ENCODE measurements at regions not wholly inside any gene's neighbourhood (a gene's known extent, or its start where the extent isn't known, plus 50 kb on each side); places are given as distances from the start of the nearest gene placed in this dataset.
"Not testable (repeated sequence)": the region's sequence is repeated elsewhere in the genome, so short reads cannot be mapped to it uniquely, and the experiment has no call there.

- DNase-seq, result not testable (repeated sequence)
Observed at GRCh38 chr2:134040626-134041172, 213.2 kb upstream of the MGAT5 start.

- DNase-seq, result no peak
Observed at GRCh38 chr2:134041877-134042276, 212.0 kb upstream of the MGAT5 start.

- not testable (repeated sequence) for DNase-seq
Observed at GRCh38 chr2:134043028-134043427, 210.8 kb upstream of the MGAT5 start.

- no peak for DNase-seq
Observed at GRCh38 chr2:134052173-134052572, 201.7 kb upstream of the MGAT5 start.

GRCh38 chr2:134056173-134056572, 197.7 kb upstream of the MGAT5 start:
- no peak for DNase-seq

GRCh38 chr2:134061066-134061465, 192.8 kb upstream of the MGAT5 start:
- DNase-seq, result not testable (repeated sequence)

GRCh38 chr2:134062235-134062634, 191.6 kb upstream of the MGAT5 start:
- DNase-seq, result not testable (repeated sequence)

GRCh38 chr2:134063916-134064315, 190.0 kb upstream of the MGAT5 start:
- not testable (repeated sequence) for DNase-seq

GRCh38 chr2:134070281-134070741, 183.6 kb upstream of the MGAT5 start:
- DNase-seq, result no peak

- no peak for DNase-seq
Observed at GRCh38 chr2:134072341-134072740, 181.5 kb upstream of the MGAT5 start.

GRCh38 chr2:134073023-134073422, 180.8 kb upstream of the MGAT5 start:
- no peak for DNase-seq

GRCh38 chr2:134074619-134075018, 179.3 kb upstream of the MGAT5 start:
- no peak for DNase-seq

GRCh38 chr2:134075204-134075603, 178.7 kb upstream of the MGAT5 start:
- DNase-seq, result no peak

GRCh38 chr2:134078354-134078753, 175.5 kb upstream of the MGAT5 start:
- no peak for DNase-seq

- DNase-seq, result no peak
Observed at GRCh38 chr2:134079373-134079772, 174.5 kb upstream of the MGAT5 start.

- DNase-seq, result peak; percentile 13
Observed at GRCh38 chr2:134080386-134081089, 173.3 kb upstream of the MGAT5 start.

GRCh38 chr2:134081238-134081938, 172.5 kb upstream of the MGAT5 start:
- DNase-seq, result no peak

- no peak for DNase-seq
Observed at GRCh38 chr2:134083548-134083947, 170.3 kb upstream of the MGAT5 start.

- DNase-seq, result no peak
Observed at GRCh38 chr2:134086594-134087219, 167.2 kb upstream of the MGAT5 start.

GRCh38 chr2:134087371-134087921, 166.4 kb upstream of the MGAT5 start:
- DNase-seq, result no peak

GRCh38 chr2:134089454-134089853, 164.4 kb upstream of the MGAT5 start:
- DNase-seq, result no peak

- no peak for DNase-seq
Observed at GRCh38 chr2:134097740-134098139, 156.1 kb upstream of the MGAT5 start.

GRCh38 chr2:134098321-134098720, 155.6 kb upstream of the MGAT5 start:
- DNase-seq, result no peak

Measured in DMS 273 treated with DMSO at 0.1 percent for 48 hours (cell line).